BLaER1 (cell line): ENCODE measurements at regions not wholly inside any gene's neighbourhood (a gene's known extent, or its start where the extent isn't known, plus 50 kb on each side); places are given as distances from the start of the nearest gene placed in this dataset.

ENCODE experiments used
- H3K27ac ChIP-seq: shearing (Covaris generic); formaldehyde crosslinking; 2 replicates; pipeline ENCODE4 v1.8.1; 2022
- H3K27me3 ChIP-seq: shearing (Covaris generic); formaldehyde crosslinking; 2 replicates; pipeline ENCODE4 v1.8.1; 2022
- H3K36me3 ChIP-seq: shearing (Covaris generic); formaldehyde crosslinking; 2 replicates; pipeline ENCODE4 v1.8.1; 2022
- H3K4me1 ChIP-seq: shearing (Covaris generic); formaldehyde crosslinking; 2 replicates; pipeline ENCODE4 v1.8.1; 2022
- H3K4me2 ChIP-seq: shearing (Covaris generic); formaldehyde crosslinking; 2 replicates; pipeline ENCODE4 v1.8.1; 2022
- H3K4me3 ChIP-seq: shearing (Covaris generic); formaldehyde crosslinking; 2 replicates; pipeline ENCODE4 v1.8.1; 2022
- H3K9ac ChIP-seq: shearing (Covaris generic); formaldehyde crosslinking; 2 replicates; pipeline ENCODE4 v1.8.1; 2022
- H3K9me3 ChIP-seq: shearing (Covaris generic); formaldehyde crosslinking; 2 replicates; pipeline ENCODE4 v1.8.1; 2022
- H4K20me1 ChIP-seq: shearing (Covaris generic); formaldehyde crosslinking; 2 replicates; pipeline ENCODE4 v1.8.1; 2022
- Cebpa-rat ChIP-seq: shearing (Covaris generic); IDR thresholded peaks from 2 replicates; pipeline ENCODE4 v1.8.1; 2022

DNA sequence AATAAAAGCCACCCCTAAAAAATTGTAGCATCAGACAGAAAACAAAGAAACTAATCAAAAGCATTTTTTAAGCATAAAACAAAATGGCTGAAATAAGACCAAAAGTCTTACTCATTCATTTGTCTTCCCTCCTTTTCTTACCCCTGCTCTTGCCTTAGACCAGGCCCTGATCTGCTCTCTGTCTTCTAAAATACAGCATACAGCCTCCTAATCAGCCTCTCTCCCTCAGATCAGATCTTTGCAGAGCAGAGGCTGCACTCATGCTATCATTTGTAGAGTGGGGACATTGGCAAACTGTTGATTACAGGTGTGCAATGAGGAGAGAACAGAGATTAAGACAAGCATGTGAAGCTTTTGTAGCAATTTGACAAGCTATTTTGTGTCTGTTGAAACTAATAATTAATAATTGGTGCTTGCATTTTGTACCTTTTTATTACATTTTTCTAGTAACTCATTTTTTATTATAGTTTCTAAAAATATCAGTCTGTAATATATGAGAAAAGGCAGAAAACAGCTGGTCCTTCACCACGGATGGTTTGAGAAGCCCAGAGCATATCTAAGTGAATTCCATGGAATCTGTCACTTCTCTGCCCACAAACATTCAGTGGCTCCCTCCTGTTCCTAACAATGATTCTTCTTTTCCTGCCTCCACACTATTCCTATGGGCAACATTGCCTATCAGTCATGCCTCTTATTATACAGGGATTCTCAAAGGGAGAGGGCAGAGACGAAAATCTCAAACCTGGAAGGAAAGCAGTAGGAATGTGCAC is 286.2 kb upstream of the STT3B start:
- TF ChIP-seq Cebpa-rat, result no peak
- Histone ChIP-seq H3K9ac (no peak overlapping the region), H3K4me2 (no peak overlapping the region), H3K27ac (no peak overlapping the region), H3K36me3 (no peaks in the 10 kb centered on the region), H3K4me1 (peaks cover 9% of the 10 kb centered on the region), H3K27me3 (no peaks in the 10 kb centered on the region), H3K9me3 (0 out of 2 replicates have a peak, but pooled peaks cover 1% of the 10 kb centered on the region), H3K4me3 (no peak overlapping the region), H4K20me1 (no peaks in the 10 kb centered on the region)

GRCh38 chr3:31247063-31247447 is 285.7 kb upstream of the STT3B start:
- no peak overlapping the region for H3K9ac ChIP-seq
- no peaks in the 10 kb centered on the region for H3K27me3 ChIP-seq
- H3K4me2 ChIP-seq, result no peak overlapping the region
- no peak for TF ChIP-seq Cebpa-rat
- H3K36me3 ChIP-seq, result no peaks in the 10 kb centered on the region
- peaks cover 7% of the 10 kb centered on the region for H3K9me3 ChIP-seq
- H3K4me3 ChIP-seq, result no peak overlapping the region
- no peak overlapping the region for H3K27ac ChIP-seq
- no peaks in the 10 kb centered on the region for H4K20me1 ChIP-seq
- H3K4me1 ChIP-seq, result peaks cover 9% of the 10 kb centered on the region

DNA sequence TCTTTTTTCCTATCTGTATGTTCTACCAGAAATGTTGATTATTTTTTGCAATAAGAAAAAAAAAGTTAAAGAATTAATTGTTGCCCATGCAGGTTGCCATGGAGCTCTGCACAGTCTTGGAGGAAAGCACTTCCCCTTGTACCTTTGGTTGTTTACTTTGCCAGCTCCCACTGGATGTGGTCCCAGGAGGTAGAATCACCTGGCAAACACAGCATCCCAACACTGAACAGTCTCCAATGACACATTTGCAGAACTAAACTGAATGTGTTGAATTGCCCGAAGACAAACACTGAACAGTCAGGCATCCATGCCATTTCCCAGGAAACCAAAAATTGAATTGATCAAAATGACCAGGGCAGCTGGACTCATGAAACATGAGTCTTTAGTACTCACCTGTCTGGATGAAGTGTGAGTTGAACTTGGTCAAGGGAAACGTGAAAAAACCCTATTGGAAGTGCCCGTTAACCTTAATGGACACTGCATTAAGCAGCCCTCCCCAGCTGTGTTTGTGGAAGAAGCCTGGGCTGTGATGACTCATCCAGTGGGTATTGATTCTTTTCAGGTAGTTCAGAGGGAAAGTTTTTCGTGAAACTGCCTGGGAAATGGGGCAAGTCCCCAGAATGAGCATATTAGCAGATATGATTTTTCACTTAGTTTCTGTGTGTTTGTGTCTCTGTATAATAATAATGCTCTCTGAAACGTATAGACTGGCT is 284.7 kb upstream of the STT3B start:
- Histone ChIP-seq H3K36me3 (no peaks in the 10 kb centered on the region), H4K20me1 (no peaks in the 10 kb centered on the region), H3K4me3 (no peak overlapping the region), H3K9me3 (peaks cover 15% of the 10 kb centered on the region), H3K27ac (no peak overlapping the region), H3K4me1 (peaks cover 9% of the 10 kb centered on the region), H3K9ac (no peak overlapping the region), H3K4me2 (no peak overlapping the region), H3K27me3 (no peaks in the 10 kb centered on the region)
- no peak for TF ChIP-seq Cebpa-rat

GRCh38 chr3:31248563-31248992 is 284.1 kb upstream of the STT3B start:
- no peak for TF ChIP-seq Cebpa-rat
- H3K36me3 ChIP-seq, result no peaks in the 10 kb centered on the region
- no peak overlapping the region for H3K9ac ChIP-seq
- no peak overlapping the region for H3K27ac ChIP-seq
- no peak overlapping the region for H3K4me2 ChIP-seq
- H3K9me3 ChIP-seq, result peaks cover 15% of the 10 kb centered on the region
- H4K20me1 ChIP-seq, result no peaks in the 10 kb centered on the region
- H3K4me3 ChIP-seq, result no peak overlapping the region
- H3K27me3 ChIP-seq, result no peaks in the 10 kb centered on the region
- H3K4me1 ChIP-seq, result peaks cover 9% of the 10 kb centered on the region

DNA sequence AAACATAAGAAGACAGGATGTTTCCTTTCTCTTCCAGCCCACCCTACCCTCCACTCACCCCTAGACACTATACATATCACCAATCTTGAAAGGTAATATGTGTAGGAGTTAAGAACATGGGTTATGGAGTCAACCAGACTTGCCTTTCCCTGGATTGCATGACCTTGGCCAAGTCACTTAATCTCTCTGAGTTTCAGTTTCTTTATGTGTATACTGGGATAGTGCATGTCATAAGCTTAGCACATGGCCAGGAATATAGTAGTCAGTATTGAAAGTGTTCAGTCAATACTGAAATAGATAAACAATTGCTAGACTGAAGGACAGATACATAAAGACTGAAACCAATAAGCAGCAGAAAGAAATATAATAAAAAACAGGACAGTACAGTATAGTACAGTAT is 283.2 kb upstream of the STT3B start:
- no peak overlapping the region for H3K27ac ChIP-seq
- no peak overlapping the region for H3K9ac ChIP-seq
- no peak overlapping the region for H3K4me3 ChIP-seq
- peaks cover 15% of the 10 kb centered on the region for H3K9me3 ChIP-seq
- H4K20me1 ChIP-seq, result no peaks in the 10 kb centered on the region
- H3K36me3 ChIP-seq, result no peaks in the 10 kb centered on the region
- H3K4me1 ChIP-seq, result peaks cover 9% of the 10 kb centered on the region
- H3K4me2 ChIP-seq, result no peak overlapping the region
- H3K27me3 ChIP-seq, result no peaks in the 10 kb centered on the region
- TF ChIP-seq Cebpa-rat, result no peak

- no peaks in the 10 kb centered on the region for H3K36me3 ChIP-seq
- peaks cover 9% of the 10 kb centered on the region for H3K4me1 ChIP-seq
- TF ChIP-seq Cebpa-rat, result no peak
- no peak overlapping the region for H3K27ac ChIP-seq
- H3K9ac ChIP-seq, result no peak overlapping the region
- H3K4me3 ChIP-seq, result no peak overlapping the region
- H3K27me3 ChIP-seq, result no peaks in the 10 kb centered on the region
- H4K20me1 ChIP-seq, result no peaks in the 10 kb centered on the region
- H3K4me2 ChIP-seq, result peak overlapping the region; percentile 22; the same call in 1 of the 2 replicates
- H3K9me3 ChIP-seq, result peaks cover 15% of the 10 kb centered on the region
These were observed 282.5 kb upstream of the STT3B start for GRCh38 chr3:31250116-31250777.

DNA sequence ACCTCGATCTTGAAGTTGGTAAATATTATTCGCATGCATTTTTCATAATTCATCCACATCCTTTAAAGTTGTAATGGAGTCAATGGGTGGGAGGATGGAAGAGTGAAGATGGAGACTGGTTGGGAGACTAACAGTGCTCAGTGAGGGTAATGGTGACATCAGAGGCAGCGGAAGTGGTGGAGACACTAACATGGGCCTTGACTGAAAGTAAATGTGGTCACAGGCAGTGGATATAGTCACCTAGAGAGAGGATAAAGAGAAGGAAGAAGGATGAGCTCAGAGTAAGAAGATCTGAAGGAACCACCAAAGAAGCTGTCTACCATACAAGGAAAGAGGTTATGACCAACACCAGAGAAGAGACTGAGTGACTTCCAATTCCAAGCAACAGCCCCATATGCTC is 281.6 kb upstream of the STT3B start:
- Histone ChIP-seq H3K4me2 (no peak overlapping the region), H3K9me3 (peaks cover 15% of the 10 kb centered on the region), H3K9ac (no peak overlapping the region), H3K4me1 (peaks cover 9% of the 10 kb centered on the region), H3K27ac (no peak overlapping the region), H3K36me3 (no peaks in the 10 kb centered on the region), H4K20me1 (no peaks in the 10 kb centered on the region), H3K27me3 (no peaks in the 10 kb centered on the region), H3K4me3 (no peak overlapping the region)
- TF ChIP-seq Cebpa-rat, result no peak

- Histone ChIP-seq H3K4me3 (no peak overlapping the region), H3K4me1 (peaks cover 9% of the 10 kb centered on the region), H3K27me3 (no peaks in the 10 kb centered on the region), H3K9ac (no peak overlapping the region), H3K9me3 (peaks cover 15% of the 10 kb centered on the region), H4K20me1 (no peaks in the 10 kb centered on the region), H3K36me3 (no peaks in the 10 kb centered on the region), H3K4me2 (no peak overlapping the region), H3K27ac (no peak overlapping the region)
- no peak for TF ChIP-seq Cebpa-rat
These were observed 280.2 kb upstream of the STT3B start for GRCh38 chr3:31252216-31253185.

DNA sequence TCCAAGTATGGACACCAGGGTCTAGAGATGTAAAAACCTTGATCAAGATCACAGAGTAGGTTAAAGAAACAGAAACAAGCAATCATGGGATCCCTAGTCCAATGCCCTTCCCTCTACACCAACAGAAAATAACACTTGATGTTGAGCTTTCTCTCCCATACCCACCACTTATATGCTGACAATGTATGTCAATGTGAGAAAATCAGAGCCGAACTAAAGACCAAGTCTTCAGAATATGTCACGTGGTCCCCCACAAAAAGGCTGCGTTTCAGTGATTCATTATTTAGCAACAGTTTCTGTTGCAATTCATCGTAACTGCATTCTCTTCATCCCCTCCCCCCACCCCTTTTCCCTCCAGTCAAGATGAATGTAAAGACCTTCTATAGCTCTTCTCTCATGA is 278.9 kb upstream of the STT3B start:
- Histone ChIP-seq H3K9me3 (peaks cover 15% of the 10 kb centered on the region), H3K27ac (no peak overlapping the region), H3K36me3 (no peaks in the 10 kb centered on the region), H3K4me3 (no peak overlapping the region), H3K4me1 (peaks cover 9% of the 10 kb centered on the region), H3K9ac (no peak overlapping the region), H3K27me3 (no peaks in the 10 kb centered on the region), H3K4me2 (no peak overlapping the region), H4K20me1 (no peaks in the 10 kb centered on the region)
- TF ChIP-seq Cebpa-rat, result no peak
